Loucy (cell line): ENCODE measurements at regions not wholly inside any gene's neighbourhood (a gene's known extent, or its start where the extent isn't known, plus 50 kb on each side); places are given as distances from the start of the nearest gene placed in this dataset.

Experiments used
- H2AFZ ChIP-seq: fragments of 200-600 bp; sonication (generic); 2 replicates; pipeline ENCODE4 v1.6.0; 2016; ENCODE audit warnings: antibody characterized with exemption, mild to moderate bottlenecking, low read length, moderate library complexity
- H3F3A ChIP-seq: fragments of 200-600 bp; 2 replicates; pipeline ENCODE4 v1.6.0; 2016; ENCODE audit warnings: antibody characterized with exemption, low read depth, mild to moderate bottlenecking
- H3K27me3 ChIP-seq: fragments of 200-600 bp; sonication (generic); 2 replicates; pipeline ENCODE4 v1.6.1; 2014; ENCODE audit warnings: low read length, mild to moderate bottlenecking; ENCODE audit not compliant: insufficient read depth, poor library complexity, severe bottlenecking
- H3K36me3 ChIP-seq: fragments of 200-600 bp; sonication (generic); 2 replicates; pipeline ENCODE4 v1.6.1; 2016; ENCODE audit warnings: low read length; ENCODE audit not compliant: insufficient read depth
- H3K4me1 ChIP-seq: fragments of 200-600 bp; sonication (generic); 2 replicates; pipeline ENCODE4 v1.5.1; 2014; ENCODE audit warnings: low read length, mild to moderate bottlenecking; ENCODE audit not compliant: insufficient read depth, poor library complexity, severe bottlenecking
- H3K4me2 ChIP-seq: fragments of 200-600 bp; sonication (generic); 2 replicates; pipeline ENCODE4 v1.6.0; 2014; ENCODE audit warnings: antibody characterized with exemption, low read length, low read depth, mild to moderate bottlenecking; ENCODE audit not compliant: poor library complexity, severe bottlenecking
- H3K4me3 ChIP-seq: fragments of 200-600 bp; sonication (generic); 2 replicates; pipeline ENCODE4 v1.5.1; 2014; ENCODE audit warnings: low read length, mild to moderate bottlenecking, mixed read lengths; ENCODE audit not compliant: poor library complexity, severe bottlenecking
- H3K79me2 ChIP-seq: fragments of 200-600 bp; sonication (generic); 2 replicates; pipeline ENCODE4 v1.6.1; 2014; ENCODE audit warnings: low read length; ENCODE audit not compliant: insufficient read depth
- H3K9ac ChIP-seq: fragments of 200-600 bp; sonication (generic); 2 replicates; pipeline ENCODE4 v1.6.0; 2014; ENCODE audit warnings: mild to moderate bottlenecking, low read depth, low read length, moderate library complexity; ENCODE audit not compliant: poor library complexity, severe bottlenecking
- H3K9me2 ChIP-seq: fragments of 200-600 bp; sonication (generic); replicated peaks from 2 replicates; pipeline ENCODE4 v1.6.1; 2016; ENCODE audit warnings: low read depth, low read length, mixed read lengths
- H3K9me3 ChIP-seq: fragments of 200-600 bp; sonication (generic); 2 replicates; pipeline ENCODE4 v1.6.1; 2014; ENCODE audit warnings: mild to moderate bottlenecking, antibody characterized with exemption, low read length, low read depth; ENCODE audit not compliant: insufficient read depth
- H4K20me1 ChIP-seq: fragments of 200-600 bp; sonication (generic); 2 replicates; pipeline ENCODE4 v1.6.0; 2014; ENCODE audit warnings: antibody characterized with exemption, low read length, mild to moderate bottlenecking; ENCODE audit not compliant: insufficient read depth, poor library complexity, severe bottlenecking
- CTCF ChIP-seq: fragments of 200-600 bp; sonication (generic); conservative IDR thresholded peaks from 2 replicates; pipeline ENCODE4 v1.5.1; 2014; ENCODE audit warnings: mild to moderate bottlenecking, antibody characterized with exemption, low read length
- EZH2phosphoT487 ChIP-seq: fragments of 200-600 bp; IDR thresholded peaks from 2 replicates; pipeline ENCODE4 v1.6.1; 2018; ENCODE audit warnings: antibody characterized with exemption, mild to moderate bottlenecking, moderate library complexity, borderline replicate concordance

DNA sequence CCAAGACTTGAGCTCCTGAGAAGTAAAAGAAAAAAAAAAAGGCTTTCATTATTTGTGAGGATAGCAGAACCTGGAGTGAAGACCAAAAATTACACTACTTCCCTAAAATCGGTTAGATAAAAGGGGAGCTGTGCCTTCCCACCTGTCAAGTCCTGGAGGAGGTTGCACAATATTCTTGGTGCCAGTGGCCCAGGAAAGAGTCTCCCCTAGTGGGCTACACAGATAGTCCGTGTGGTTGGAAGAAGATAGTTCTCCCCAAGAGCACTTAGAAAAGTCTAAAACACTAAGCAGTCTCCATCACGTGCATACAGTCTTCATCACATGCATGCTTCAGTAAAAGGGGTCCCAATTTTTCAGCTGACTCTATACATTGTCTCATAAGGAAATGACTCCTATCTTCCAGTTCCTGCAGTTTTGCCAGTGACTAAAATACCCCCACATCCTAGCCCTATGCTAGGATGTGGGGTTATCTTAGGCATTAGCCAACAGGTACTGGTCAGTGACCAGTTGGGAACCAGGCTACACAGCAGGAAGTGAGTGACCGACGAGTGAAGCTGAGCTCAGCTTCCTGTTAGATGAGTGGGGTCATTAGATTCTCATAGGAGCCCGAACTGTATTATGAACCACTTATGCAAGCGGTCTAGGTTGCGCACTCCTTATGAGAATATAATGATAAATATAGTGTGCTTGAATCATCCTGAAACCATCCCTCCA is 199.5 kb upstream of the FAM83B start:
- no peaks in the 10 kb centered on the region for H3K9me2 ChIP-seq
- TF ChIP-seq CTCF (no peak), EZH2phosphoT487 (no peak)

DNA sequence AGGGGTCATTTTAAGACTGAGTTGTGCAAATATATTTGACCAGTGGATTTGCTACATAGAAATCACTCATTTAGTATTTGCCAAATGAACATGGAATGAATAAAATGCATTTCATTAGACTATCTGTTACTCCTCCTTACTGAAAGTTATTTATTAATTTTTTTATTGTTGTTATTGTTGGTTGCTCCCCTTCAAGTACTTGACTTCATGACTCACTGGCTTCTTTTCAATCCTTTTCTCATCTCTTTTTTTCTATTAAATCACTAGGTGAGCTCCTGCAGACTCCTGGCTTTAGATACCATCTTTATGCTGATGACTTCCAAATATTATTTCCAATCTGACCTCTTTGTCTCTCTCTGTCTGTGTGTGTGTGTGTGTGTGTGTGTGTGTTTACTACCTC is 192.2 kb upstream of the FAM83B start:
- no peak for TF ChIP-seq CTCF
- no peak for TF ChIP-seq EZH2phosphoT487
- Histone ChIP-seq H3K9ac (no peak overlapping the region), H3F3A (no peaks in the 10 kb centered on the region)

More for the DNA sequence above, 199.5 kb upstream of the FAM83B start:
- Histone ChIP-seq H2AFZ (no peak overlapping the region), H3K79me2 (no peaks in the 10 kb centered on the region), H3K9me3 (no peaks in the 10 kb centered on the region), H3K36me3 (no peaks in the 10 kb centered on the region), H3K4me1 (no peaks in the 10 kb centered on the region), H4K20me1 (no peaks in the 10 kb centered on the region), H3K4me2 (no peak overlapping the region), H3K4me3 (no peak overlapping the region), H3K9ac (no peak overlapping the region), H3K27me3 (no peaks in the 10 kb centered on the region), H3F3A (no peaks in the 10 kb centered on the region)

DNA sequence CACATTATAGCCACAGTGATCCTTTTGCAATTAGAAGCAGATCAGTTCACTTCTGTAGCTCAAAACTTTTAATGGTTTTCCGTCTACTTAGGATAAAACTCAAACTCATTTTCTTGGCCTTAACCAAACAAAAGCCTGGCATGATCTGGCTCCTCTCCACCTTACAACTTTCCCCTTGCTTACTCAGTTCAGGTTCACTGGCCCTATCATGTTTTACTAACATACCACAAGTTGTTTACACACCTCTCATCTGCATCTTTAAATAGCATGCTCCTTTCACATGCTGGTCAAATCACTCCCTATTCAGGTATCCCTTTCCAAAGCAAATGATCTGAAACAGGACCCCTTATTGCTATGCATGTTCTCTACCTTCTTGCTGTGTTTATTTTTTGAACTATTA is 191.4 kb upstream of the FAM83B start:
- Histone ChIP-seq H3K4me3 (no peak overlapping the region), H4K20me1 (no peaks in the 10 kb centered on the region), H3K9ac (no peak overlapping the region), H2AFZ (no peak overlapping the region), H3F3A (no peaks in the 10 kb centered on the region), H3K9me2 (no peaks in the 10 kb centered on the region), H3K4me2 (no peak overlapping the region), H3K27me3 (no peaks in the 10 kb centered on the region), H3K4me1 (no peaks in the 10 kb centered on the region), H3K79me2 (no peaks in the 10 kb centered on the region), H3K36me3 (no peaks in the 10 kb centered on the region), H3K9me3 (no peaks in the 10 kb centered on the region)
- no peak for TF ChIP-seq CTCF
- no peak for TF ChIP-seq EZH2phosphoT487

More for the DNA sequence above, 192.2 kb upstream of the FAM83B start:
- Histone ChIP-seq H2AFZ (no peak overlapping the region), H3K4me1 (no peaks in the 10 kb centered on the region), H3K9me3 (no peaks in the 10 kb centered on the region), H3K27me3 (no peaks in the 10 kb centered on the region), H3K4me3 (no peak overlapping the region), H3K4me2 (no peak overlapping the region), H4K20me1 (no peaks in the 10 kb centered on the region), H3K9me2 (no peaks in the 10 kb centered on the region), H3K79me2 (no peaks in the 10 kb centered on the region), H3K36me3 (no peaks in the 10 kb centered on the region)
